Activated T-cell treated with anti-CD3 and anti-CD28 coated beads, Interleukin-2, amount 50 U/mL, for 48 hours (primary cell): ENCODE measurements at regions not wholly inside any gene's neighbourhood (a gene's known extent, or its start where the extent isn't known, plus 50 kb on each side); places are given as distances from the start of the nearest gene placed in this dataset.

Source experiments
- DNase-seq, 2 experiments: peaks; one replicate each; pipeline ENCODE4 v3.0.0-alpha.2; 2020

- no peak for DNase-seq
Observed at GRCh38 chr14:22088614-22089342, 415.2 kb upstream of the OR4E1 start.

GRCh38 chr14:22086131-22086530, 412.5 kb upstream of the OR4E1 start:
- DNase-seq, result no peak

- DNase-seq, result no peak
Observed at GRCh38 chr14:22084393-22085281, 411.0 kb upstream of the OR4E1 start.

GRCh38 chr14:22081337-22081736, 407.7 kb upstream of the OR4E1 start:
- no peak for DNase-seq

- DNase-seq, result no peak
Observed at GRCh38 chr14:22079766-22080165, 406.1 kb upstream of the OR4E1 start.

GRCh38 chr14:22073801-22074200, 400.2 kb upstream of the OR4E1 start:
- DNase-seq, result no peak

- DNase-seq, result peak in 1 of 2 experiments; percentile 49
Observed at GRCh38 chr14:22071006-22071405, 397.4 kb upstream of the OR4E1 start.

- DNase-seq, result peak; percentile 57 to 63
Observed at GRCh38 chr14:22070119-22070982, 396.7 kb upstream of the OR4E1 start.

GRCh38 chr14:22065347-22065746, 391.7 kb upstream of the OR4E1 start:
- no peak for DNase-seq

GRCh38 chr14:22059201-22059600, 385.6 kb upstream of the OR4E1 start:
- no peak for DNase-seq

GRCh38 chr14:22052795-22053194, 379.2 kb upstream of the OR4E1 start:
- peak in 1 of 2 experiments; percentile 24 for DNase-seq

- DNase-seq, result no peak
Observed at GRCh38 chr14:22047115-22047514, 373.5 kb upstream of the OR4E1 start.

- no peak for DNase-seq
Observed at GRCh38 chr14:22046063-22046462, 372.4 kb upstream of the OR4E1 start.

- no peak for DNase-seq
Observed at GRCh38 chr14:22044193-22044592, 370.6 kb upstream of the OR4E1 start.

GRCh38 chr14:22040781-22041125, 367.1 kb upstream of the OR4E1 start:
- no peak for DNase-seq

GRCh38 chr14:22039938-22040780, 366.5 kb upstream of the OR4E1 start:
- peak in 1 of 2 experiments; percentile 41 for DNase-seq

GRCh38 chr14:22036541-22037239, 363.1 kb upstream of the OR4E1 start:
- DNase-seq, result no peak

GRCh38 chr14:22026527-22026926, 352.9 kb upstream of the OR4E1 start:
- DNase-seq, result no peak

- DNase-seq, result no peak
Observed at GRCh38 chr14:22025879-22026278, 352.3 kb upstream of the OR4E1 start.

GRCh38 chr14:22024137-22024536, 350.5 kb upstream of the OR4E1 start:
- no peak for DNase-seq

- no peak for DNase-seq
Observed at GRCh38 chr14:22018890-22019289, 345.3 kb upstream of the OR4E1 start.

GRCh38 chr14:22012452-22012851, 338.8 kb upstream of the OR4E1 start:
- DNase-seq, result no peak
